ENCODE measurements at regions not wholly inside any gene's neighbourhood (a gene's known extent, or its start where the extent isn't known, plus 50 kb on each side); places are given as distances from the start of the nearest gene placed in this dataset.

DNA sequence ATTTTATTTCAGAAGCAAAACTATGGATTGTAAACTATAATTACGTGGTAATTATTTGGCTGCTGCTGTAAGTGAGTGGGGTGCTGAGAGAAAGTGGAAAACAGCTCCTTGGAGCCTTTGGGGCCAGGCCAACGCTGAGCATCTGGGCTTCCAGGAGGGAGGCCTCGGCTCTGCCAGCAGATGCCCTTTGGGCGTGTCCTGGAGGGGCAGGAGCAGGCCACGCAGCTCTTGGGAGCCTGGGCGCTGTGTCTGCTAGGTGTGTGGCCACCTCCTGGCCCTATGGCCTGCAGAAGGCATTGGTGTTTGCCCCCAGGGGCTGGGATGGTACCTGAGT lies 423.3 kb downstream of the GLRX3 start:
- DNase-seq (ENCODE audit: low read depth): no peak

DNA sequence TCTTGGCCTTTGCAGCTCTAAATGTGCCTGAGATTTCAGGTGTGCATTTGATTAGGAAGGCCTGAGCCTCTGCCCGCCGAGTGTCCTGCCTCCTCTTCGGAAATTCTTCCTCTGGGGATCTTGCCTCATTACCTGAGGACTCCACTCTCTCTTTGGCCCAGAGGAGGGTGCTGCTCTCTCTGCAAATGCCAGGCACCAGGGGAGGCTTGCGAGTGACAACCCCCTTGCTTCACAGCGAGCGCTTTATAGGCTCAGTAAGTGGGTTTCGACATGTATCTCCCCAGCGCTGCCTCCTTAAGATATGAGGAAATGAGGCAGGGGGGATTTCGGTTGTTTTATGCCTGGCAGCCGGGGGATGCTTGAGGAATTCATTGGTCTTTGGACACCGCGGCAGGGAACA lies 423.9 kb downstream of the GLRX3 start:
- no peak for DNase-seq (ENCODE audit: low read depth)

DNA sequence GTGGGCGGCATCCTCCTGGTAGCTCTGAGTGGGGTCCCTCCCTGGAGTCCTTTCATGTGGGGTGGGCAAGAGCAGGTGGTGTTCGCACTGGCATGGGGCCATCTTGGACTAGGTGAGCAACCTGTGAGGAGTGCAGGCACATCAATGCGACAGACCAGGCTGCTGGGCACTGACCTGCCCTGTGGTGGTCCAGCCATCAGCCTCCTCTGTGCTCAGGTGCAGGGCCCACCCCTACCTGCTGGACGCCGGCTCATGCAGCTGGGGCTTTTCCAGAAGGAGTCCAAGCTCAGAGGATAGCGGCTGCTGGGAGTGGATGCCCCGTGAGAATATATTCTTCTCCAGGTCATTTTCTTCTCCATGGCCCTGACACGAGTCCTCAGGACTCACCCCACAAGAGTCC lies 424.4 kb downstream of the GLRX3 start:
- DNase-seq (ENCODE audit: low read depth): no peak

DNA sequence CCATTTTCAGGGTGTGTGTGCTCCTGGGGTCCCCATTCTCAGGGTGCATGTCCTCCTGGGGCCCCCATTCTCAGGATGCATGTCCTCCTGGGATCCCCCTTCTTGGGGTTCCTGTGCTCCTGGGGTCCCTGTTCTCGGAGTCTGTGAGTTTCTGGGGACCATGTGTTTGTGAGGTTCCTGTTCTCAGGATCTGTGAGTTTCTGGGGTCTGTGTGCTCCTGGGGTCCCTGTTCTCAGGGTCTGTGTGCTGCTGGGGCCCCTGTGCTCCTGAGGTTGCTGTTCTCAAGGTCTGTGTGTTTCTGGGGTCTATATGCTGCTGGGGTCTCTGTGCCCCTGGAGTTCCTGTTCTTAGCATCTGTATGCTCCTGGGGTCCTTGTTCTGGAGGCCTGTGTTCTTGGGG lies 425.5 kb downstream of the GLRX3 start:
- no peak for DNase-seq (ENCODE audit: low read depth)

DNA sequence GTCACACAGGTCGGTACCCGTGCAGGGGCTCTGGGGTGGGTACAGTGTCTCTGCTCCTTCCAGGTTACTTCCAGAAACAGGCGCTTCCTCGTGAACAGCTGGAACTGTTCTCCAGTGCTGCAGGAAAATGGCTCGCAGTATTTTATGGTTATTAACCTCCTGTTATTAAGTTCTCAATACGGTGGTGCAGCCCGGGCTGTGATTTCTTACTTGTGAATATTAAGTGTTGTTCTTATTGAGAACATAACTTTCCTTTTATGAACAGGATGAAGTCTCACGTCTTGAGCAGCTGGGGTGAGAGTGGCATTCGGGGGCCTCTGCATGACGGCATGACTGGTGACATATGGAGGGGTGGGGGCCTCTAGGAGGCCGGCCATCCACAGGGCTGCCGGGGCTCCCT lies 430.8 kb downstream of the GLRX3 start:
- no peak for DNase-seq (ENCODE audit: low read depth)

DNA sequence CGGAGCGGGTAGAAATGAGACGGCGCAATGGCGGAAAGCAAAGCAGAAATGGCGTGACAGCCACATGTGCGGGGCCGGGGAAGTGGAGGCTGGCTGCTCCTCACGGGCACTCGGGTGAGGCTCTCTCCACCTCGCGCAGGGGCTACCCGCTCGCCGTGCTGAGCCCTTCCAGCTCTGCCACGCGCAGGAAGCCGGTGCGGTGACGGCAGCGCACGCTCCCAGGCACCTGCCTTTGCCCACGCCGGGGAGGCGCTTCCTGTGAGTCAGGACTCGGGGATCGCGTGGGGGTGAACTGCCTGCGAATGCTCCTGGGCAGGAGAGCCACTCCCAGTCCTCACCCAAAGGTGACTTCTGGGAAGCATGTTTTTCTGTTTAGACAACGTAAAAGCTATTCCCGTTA lies 431.2 kb downstream of the GLRX3 start:
- DNase-seq (ENCODE audit: low read depth): no peak

DNA sequence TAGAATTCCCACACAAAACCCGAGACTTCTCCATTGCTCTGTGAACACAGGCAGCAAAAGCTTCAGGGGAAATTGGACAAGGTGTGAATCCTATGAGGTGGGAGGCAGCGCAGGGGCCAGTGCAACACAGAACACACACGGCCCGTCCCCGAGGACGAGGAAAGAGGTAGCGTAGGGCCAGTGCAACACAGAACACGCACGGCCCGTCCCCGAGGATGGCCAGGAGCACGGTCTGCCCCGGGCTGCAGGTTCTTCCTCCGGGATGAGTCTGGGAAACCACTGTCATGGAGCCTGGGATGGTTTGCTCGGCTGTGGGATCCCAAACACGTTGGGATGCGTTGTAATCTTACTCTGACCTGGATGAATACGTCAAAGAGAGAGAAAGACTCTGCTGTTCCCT lies 432.1 kb downstream of the GLRX3 start:
- DNase-seq (ENCODE audit: low read depth): no peak

DNA sequence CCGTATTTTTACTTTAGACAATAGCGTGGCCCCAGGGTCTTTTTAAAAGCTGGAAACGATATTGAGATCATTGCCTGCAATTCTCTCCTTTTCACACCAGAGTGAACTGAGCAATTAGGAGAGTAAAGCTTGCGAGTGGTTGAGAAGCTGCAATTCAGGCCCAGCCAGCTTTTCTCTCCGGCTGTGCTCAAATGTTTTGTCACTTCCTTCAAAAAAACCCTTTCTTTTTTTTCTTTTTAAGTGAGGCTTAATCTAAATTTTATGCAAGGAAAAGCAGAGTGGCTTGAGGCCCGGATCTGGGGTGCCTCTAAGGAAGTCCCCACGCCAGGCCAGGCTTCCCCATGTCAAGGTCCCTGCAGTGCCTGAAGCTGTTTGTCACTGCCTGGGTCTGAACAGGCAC lies 433.9 kb downstream of the GLRX3 start:
- DNase-seq (ENCODE audit: low read depth): no peak

DNA sequence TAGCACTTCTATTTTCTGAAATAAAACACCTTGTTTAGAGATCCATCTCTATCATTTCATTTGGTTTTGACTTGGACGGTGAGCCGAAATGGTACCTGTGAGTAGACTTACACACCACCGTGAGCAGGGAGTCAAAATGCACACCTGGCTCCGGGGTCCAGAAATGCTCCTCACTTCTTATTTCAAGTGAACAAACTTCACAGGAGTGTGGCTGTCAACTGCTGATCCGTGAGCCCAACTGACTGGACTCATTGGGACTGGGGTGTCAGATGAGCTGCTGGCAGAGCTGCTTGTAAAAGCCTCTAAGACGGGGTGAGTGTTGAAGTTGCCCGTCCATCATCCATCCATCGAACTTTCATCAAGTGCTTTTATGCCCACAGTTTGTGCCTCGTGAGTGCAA lies 435.5 kb downstream of the GLRX3 start:
- no peak for DNase-seq (ENCODE audit: low read depth)

DNA sequence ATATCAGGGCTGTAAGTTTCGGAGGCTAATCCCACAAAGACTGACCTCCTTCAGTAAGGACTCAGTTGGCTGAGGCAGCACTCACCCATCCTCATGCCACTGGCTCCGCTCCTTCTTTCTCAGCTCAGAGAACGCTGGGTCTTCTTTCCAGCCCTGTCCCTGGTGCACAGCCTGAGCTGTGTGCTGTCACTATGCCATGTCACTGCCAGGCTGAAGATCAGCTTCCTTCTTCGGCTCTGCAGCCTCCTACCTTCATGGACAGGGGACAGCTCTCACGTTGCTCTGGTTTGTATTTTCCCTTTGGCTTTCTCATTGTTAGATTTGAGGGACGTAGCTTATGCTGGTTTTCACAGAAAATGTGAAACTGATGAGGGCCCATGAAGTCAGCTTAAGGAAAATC lies 437.3 kb downstream of the GLRX3 start:
- no peak for DNase-seq (ENCODE audit: low read depth)

DNA sequence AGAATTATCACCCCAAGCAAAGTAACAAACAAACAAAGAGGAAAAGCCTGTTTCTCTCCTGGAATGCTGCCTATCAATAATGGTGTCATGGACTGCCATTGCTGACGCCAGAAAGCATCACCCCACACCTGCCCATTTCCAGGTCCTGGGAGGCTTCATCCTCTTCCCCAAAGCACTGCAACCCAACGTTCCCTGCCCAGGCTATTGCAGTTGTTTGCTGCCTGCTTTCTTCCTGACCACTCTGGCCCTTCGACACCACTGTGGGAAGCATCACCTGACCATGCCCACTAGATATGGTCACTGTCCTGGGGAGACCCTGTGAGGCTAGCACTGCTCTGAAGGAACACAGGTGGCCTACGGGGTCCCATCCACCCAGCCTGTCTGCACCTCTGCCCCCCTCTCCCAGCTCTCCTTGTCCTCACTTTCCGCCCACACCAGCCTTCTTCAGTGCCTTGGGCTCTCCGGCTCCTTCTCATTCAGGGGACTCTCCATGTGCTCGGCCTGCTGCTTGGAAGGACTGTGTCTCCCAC lies 439.6 kb downstream of the GLRX3 start:
- DNase-seq (ENCODE audit: low read depth): no peak

DNA sequence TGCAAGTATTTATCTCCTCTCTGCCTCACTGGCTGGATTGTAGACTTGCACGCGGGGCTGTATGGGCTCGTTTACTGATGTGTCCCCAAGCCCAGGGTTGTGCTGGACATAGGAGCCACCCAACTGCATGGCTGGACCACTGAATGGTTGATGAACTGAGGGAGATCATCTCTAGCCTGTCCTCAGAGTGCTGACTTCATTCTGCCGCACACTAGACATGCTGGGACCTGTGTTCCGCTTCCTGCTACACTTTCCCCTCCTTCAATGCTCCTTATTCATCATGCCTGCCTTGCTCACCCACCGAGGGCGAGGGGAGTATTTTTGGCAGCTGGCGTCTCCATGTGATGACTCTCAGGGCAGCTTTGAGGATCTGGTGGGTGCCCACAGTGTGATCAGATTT lies 440.2 kb downstream of the GLRX3 start:
- no peak for DNase-seq (ENCODE audit: low read depth)

DNA sequence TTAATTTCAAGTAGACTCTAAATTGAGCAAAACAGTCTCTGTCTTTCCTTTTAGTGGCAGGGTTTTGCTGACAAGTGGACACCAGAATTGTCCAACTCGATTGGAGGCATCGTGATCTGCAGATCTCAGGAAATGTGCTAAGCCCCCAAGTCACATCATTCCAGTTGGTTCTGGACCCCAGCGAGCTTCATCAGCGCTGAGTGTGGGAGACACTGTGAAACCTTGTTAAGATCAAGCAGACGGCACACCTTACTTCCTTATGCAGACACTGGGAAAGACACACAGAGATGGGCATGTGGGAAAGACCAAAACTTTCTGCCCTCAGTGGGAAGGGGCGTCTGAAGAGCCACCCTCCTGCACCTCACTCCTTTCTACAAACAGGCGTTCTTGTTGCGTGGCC lies 440.8 kb downstream of the GLRX3 start:
- DNase-seq (ENCODE audit: low read depth): no peak

DNA sequence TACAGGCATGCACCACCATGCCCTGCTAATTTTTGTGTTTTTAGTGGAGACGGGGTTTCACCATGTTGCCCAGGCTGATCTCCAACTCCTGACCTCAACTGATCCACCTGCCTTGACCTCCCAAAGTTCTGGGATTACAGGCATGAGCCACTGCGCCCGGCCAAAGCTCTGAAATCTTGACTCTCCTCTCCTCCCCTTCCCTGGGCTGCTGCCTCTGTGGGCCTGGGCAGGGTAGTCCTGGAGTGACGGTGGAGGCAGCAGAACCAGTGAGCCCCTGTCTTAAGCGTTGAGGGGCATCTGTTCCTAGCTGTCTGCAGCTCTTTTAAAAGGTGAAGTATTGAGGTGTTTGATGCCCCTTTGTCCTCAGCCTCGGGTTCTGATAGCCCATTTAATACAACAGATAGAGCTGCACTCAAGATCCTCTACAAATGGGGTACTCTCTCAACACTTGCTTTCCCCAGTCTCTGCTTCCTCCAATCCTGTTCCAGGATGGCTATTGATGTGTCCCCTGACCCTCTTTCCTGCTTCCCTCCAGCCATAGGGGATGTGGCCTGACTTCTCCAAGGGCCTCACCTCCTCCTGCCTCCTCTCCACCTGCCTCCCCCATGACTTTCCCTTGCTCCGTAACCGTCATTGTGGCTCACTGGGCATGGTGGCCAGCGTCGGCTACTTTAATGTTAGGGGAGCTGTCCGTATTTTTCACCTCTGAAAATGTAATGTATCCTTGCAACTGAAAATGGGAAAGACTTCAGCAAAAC lies 442.5 kb downstream of the GLRX3 start:
- no peak for DNase-seq (ENCODE audit: low read depth)

DNA sequence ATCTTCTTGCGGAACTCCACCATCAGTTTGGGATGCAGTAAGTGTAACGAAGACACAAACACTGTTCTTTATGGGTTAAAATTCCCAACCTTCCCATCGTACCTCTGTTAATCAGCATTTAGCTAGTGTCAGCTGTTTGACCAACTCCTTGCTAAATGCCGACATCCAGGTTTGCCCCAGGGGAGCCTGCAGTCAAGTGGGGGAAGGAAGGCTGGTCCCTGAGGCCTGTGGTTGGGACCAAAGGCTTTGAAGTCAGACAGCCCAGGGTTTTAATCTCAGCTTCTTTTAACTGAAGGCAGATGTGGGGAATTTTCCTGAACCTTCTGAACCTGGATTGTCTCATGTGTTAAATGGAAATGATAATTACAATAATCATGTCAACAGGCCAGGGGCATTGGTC lies 443.7 kb downstream of the GLRX3 start:
- no peak for DNase-seq (ENCODE audit: low read depth)

DNA sequence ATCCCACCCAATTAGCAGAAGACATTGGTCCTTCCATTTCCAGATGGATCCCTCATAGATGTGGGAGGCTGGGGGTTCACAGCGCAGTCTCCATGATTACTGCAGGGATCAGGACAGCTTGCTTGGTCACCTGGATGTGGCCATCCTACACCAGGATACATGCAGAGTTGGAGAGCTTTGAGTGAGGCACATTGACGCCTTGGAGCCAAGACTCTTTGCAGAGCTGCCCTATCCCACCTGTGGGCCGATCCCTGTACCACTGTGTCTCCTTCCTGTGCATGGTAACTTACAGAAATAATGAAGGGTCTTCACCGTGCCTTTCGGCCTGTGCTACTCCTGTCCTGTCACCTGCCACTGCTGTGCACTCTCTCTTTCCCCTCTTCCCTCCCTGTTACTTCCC lies 444.8 kb downstream of the GLRX3 start:
- DNase-seq (ENCODE audit: low read depth): no peak

DNA sequence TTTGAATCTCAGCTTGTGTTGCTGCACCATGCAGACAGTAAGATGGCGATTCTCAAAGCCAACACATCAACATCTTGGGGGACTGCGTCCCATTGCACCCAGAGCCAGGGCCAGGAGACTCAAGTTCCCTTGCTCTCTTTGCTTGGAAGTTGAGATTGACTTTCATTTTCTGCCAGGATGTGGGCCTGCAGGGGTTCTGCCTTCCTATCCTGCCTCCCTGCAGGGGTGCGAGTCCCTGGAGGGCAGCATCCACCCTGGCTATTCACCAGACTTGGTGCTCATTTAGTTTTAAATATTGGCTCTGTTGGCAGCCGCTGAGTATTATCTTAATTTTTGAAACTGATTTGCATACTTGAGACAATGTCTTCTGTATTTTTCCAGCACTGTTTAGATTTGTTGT lies 451.5 kb downstream of the GLRX3 start:
- DNase-seq (ENCODE audit: low read depth): no peak

DNA sequence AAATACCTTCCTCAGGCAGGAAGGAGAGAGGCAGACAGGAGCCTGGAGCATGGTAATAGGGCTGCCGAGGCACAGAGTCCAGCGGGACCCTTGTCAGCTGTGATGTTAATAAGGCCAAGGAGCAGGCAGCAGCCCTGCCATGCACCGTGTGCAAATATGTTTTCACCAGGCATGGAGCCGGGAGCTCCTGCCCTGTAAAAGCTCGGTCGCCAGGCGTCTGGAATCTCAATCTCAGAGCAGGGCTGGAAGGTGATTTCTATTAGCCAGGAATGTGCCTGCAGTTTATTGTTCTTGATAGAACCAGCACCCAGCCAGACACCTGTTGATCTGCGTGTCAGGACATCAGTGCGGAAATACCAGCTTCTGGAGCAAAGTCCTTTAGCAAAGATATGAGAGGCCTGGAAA lies 469.8 kb downstream of the GLRX3 start:
- no peak for DNase-seq (ENCODE audit: low read depth)

DNA sequence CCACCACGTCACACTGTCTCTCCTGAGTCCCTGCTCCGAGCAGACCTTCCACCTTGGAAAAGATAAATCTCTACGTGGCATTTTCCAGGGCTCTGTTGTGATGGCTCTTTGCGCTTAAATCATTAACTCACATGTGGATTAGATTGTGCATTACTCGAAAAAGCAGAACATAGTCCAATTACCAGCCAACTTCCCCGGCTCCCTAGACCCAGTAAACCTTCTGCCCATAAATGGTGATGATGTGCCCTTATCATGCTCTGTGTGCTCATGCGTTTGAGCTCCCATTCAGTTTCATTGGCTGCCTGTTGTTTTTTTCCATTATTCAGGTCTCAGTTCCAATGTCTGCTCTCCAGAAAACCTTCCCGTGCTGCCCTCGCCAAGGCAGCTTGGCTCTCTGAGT lies 471.2 kb downstream of the GLRX3 start:
- no peak for DNase-seq (ENCODE audit: low read depth)

DNA sequence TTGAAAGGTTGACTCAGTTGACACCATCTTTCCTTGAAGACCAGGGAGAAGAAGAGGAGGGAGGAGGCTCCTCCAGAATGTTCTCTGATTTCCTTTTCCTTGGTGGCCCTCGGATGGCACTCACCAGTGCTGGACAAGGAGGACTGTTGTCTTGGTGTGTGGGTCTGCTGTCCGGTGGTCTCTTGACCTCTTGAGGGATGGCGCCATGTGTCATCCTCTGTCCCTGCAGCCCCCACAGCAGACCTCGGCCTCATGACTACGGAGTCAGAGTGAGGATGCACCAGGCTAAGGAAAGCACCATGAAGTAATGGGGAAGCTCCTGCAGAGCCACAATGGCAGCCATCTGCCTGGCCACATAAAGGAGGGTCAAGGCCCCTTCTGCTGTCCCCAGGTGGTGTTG lies 475.0 kb downstream of the GLRX3 start:
- no peak for DNase-seq (ENCODE audit: low read depth)

DNA sequence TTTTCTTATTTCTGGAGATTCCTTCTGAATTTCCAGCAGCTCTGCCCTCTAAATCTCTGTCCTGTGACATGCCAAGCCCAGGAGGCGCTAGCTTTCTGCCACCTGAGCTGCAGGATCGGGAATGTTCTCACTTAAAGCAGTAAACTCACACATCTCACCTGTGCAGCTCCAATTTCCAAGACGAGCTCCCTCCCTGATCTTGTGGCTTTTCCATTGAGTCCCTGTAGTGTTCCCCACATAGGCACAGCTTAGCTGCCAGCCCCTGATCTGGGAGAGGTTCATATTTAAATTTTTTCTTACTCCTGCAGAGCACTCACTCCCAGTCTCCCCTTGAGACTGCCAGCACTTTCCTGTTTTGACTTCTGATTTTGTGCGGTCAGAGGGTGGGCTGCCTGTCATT lies 479.3 kb downstream of the GLRX3 start:
- no peak for DNase-seq (ENCODE audit: low read depth)

DNA sequence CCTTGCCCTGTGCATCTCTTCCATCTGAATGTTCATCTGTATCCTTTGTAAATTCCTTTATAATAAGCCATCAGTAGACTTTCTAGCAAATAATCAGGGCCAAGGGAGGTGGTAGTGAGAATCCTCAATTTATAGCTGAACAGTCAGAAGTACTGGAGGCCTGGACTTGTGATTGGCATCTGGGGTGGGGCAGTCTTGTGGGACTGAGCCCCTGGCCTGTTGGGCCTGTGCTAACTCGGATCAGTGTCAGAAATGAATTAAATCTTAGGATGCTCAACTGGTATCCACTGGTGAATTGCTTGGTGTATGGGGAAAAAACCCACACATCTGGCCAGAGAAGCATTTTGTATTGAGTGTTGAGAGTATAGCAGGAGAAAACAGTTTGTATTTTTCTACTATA lies 481.8 kb downstream of the GLRX3 start:
- DNase-seq (ENCODE audit: low read depth): no peak

DNA sequence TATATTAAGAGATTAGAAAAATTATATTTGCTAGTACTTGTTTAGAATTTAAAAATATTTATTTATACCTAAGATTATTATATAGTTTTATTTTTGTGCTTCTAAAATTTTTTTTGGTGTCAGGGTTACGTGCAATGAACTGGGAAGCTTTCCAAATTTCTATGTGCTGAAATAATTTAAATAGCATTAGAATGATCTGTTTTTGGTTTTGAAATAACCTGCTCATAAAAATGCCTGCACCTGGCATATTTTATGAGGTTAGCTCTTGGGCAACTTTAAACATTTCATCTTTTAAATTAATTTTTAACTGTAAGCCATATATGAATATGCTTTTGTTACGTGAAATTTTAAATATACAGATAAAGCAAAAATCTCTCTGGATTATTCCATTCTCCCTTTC lies 482.5 kb downstream of the GLRX3 start:
- no peak for DNase-seq (ENCODE audit: low read depth)

DNA sequence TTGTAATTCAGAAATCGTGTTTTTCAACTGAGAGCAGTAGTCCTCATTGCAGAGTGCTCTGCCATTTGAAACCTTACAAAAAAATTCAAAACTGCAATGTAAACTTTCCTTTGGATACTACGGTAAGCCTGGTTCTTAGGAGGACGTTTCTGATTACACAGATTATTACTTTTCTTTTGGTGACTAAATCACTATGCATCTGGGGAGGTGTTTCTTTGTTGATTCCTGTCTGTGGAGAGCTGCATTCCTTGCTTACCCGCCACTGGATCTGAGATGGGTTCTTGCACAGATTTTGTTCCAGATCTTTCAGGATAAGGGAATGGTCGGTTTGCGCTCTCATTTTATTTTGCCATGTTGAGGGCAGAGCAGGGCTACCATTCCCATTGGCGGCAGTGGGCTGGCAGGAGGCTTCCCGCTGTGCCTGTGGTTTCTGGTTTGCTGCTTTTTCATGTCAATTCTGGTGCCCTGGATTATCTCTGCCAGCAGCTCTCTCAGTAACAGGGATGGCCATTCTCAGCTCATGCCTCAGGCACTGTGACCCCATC lies 485.1 kb downstream of the GLRX3 start:
- no peak for DNase-seq (ENCODE audit: low read depth)

Data from renal cortical epithelial cell (primary cell).